GM12891 (cell line): ENCODE measurements at regions not wholly inside any gene's neighbourhood (a gene's known extent, or its start where the extent isn't known, plus 50 kb on each side); places are given as distances from the start of the nearest gene placed in this dataset.

ENCODE experiments used
- POLR2A ChIP-seq: IDR thresholded peaks from 2 replicates; pipeline ENCODE4 v1.6.1; 2011; ENCODE audit warnings: low read depth, low read length, control low read depth
- POLR2AphosphoS5 ChIP-seq: IDR thresholded peaks from 2 replicates; pipeline ENCODE4 v1.6.1; 2011; ENCODE audit warnings: low read depth, low read length, control low read depth
- TAF1 ChIP-seq: IDR thresholded peaks from 2 replicates; pipeline ENCODE4 v1.6.1; 2011; ENCODE audit warnings: low read depth, low read length, control low read depth

DNA sequence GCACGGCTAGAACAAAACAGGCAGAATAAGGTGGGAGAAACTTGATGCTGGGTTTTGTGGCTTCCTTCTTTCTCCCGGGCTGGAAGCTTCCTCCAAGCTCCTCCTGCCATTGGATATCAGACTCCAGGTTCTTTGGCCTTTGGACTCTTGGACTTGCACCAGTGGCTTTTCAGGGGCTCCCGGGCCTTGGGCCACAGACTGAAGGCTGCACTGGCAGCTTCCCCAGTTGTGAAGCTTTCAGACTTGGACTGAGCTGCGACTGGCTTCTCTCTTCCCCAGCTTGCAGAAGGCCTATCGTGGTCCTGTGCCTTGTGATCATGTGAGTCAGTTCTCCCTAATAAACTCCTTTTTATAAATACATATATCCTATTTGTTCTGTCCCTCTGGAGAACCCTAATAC lies 364.4 kb downstream of the DNAH5 start:
- TF ChIP-seq POLR2AphosphoS5, result no peak
- TF ChIP-seq TAF1, result no peak
- TF ChIP-seq POLR2A, result no peak
